ENCODE measurements at regions not wholly inside any gene's neighbourhood (a gene's known extent, or its start where the extent isn't known, plus 50 kb on each side); places are given as distances from the start of the nearest gene placed in this dataset.

DNA sequence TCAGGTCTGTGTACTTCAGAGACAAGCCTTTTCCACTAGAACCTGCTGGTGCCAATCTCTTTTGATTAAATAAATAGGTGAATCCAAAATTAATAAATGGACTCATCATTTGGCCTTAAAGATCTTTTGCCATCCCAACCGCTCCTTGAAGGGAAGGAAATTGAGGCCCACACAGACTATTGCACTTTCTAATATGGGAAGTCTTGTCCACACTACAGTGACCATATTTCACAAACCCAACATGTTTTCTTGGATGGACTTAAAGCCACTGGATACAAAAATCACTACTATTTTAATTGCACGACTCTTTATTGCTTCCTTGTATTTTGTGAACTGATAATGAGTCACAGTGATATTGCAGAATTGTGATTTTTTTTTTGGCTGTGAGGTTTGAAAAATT lies 135.0 kb downstream of the DIRAS2 start:
- H2AFZ ChIP-seq (ENCODE audit: low read length), result no peak overlapping the region
- no peak overlapping the region for H3K4me2 ChIP-seq (ENCODE audit: low read length)
- H3K9me3 ChIP-seq (ENCODE audit: low read length), result no peaks in the 10 kb centered on the region
- TF ChIP-seq, protein P1, sequence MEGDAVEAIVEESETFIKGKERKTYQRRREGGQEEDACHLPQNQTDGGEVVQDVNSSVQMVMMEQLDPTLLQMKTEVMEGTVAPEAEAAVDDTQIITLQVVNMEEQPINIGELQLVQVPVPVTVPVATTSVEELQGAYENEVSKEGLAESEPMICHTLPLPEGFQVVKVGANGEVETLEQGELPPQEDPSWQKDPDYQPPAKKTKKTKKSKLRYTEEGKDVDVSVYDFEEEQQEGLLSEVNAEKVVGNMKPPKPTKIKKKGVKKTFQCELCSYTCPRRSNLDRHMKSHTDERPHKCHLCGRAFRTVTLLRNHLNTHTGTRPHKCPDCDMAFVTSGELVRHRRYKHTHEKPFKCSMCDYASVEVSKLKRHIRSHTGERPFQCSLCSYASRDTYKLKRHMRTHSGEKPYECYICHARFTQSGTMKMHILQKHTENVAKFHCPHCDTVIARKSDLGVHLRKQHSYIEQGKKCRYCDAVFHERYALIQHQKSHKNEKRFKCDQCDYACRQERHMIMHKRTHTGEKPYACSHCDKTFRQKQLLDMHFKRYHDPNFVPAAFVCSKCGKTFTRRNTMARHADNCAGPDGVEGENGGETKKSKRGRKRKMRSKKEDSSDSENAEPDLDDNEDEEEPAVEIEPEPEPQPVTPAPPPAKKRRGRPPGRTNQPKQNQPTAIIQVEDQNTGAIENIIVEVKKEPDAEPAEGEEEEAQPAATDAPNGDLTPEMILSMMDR (IDR thresholded peaks at IDR 0.05; ENCODE audit: low read length), result no peak
- no peak for TF ChIP-seq EZH2 (IDR thresholded peaks at IDR 0.05; ENCODE audit: borderline replicate concordance, low read length)
- no peaks in the 10 kb centered on the region for H3K4me1 ChIP-seq (ENCODE audit: insufficient read depth, low read length, severe bottlenecking)
- no peaks in the 10 kb centered on the region for H3K79me2 ChIP-seq (ENCODE audit: insufficient read depth, low read length)
- H3F3A ChIP-seq (ENCODE audit: insufficient read depth, low read length), result no peaks in the 10 kb centered on the region
- H3K9me2 ChIP-seq (ENCODE audit: low read depth, low read length), result no peaks in the 10 kb centered on the region
- no peak overlapping the region for H3K27ac ChIP-seq (ENCODE audit: low read depth, low read length, poor library complexity, severe bottlenecking)
- H3K4me3 ChIP-seq (ENCODE audit: low read depth, low read length, poor library complexity, severe bottlenecking), result no peak overlapping the region
- no peaks in the 10 kb centered on the region for H4K20me1 ChIP-seq (ENCODE audit: insufficient read depth, low read length)
- no peaks in the 10 kb centered on the region for H3K36me3 ChIP-seq (ENCODE audit: insufficient read depth, low read length)
- H3K9ac ChIP-seq (ENCODE audit: low read length), result no peak overlapping the region
- H3K27me3 ChIP-seq (ENCODE audit: insufficient read depth, low read length), result no peaks in the 10 kb centered on the region

DNA sequence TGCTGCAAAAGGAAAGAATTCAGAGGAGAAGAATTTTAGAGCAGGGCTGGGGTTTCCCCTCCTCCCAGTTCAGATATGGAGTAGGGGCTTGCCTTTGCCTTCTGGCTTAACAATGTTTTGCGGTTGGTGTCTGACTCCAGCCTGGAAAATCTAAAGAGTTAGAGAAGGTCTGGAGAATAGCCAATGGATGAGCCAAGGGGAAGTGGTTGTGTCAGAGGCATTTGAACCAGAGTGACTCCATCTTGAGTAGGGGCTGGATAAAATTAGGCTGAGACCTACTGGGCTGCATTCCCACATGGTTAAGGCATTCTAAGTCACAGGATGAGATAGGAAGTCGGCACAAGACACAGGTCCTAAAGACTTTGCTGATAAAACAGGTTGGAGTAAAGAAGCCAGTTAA lies 133.7 kb downstream of the DIRAS2 start:
- Histone ChIP-seq H3K79me2 (ENCODE audit: insufficient read depth, low read length) (no peaks in the 10 kb centered on the region), H3K27me3 (ENCODE audit: insufficient read depth, low read length) (no peaks in the 10 kb centered on the region), H4K20me1 (ENCODE audit: insufficient read depth, low read length) (no peaks in the 10 kb centered on the region), H3K4me3 (ENCODE audit: low read depth, low read length, poor library complexity, severe bottlenecking) (no peak overlapping the region), H3F3A (ENCODE audit: insufficient read depth, low read length) (no peaks in the 10 kb centered on the region), H3K4me1 (ENCODE audit: insufficient read depth, low read length, severe bottlenecking) (no peaks in the 10 kb centered on the region), H3K9ac (ENCODE audit: low read length) (no peak overlapping the region), H3K9me2 (ENCODE audit: low read depth, low read length) (no peaks in the 10 kb centered on the region), H3K4me2 (ENCODE audit: low read length) (no peak overlapping the region), H3K36me3 (ENCODE audit: insufficient read depth, low read length) (no peaks in the 10 kb centered on the region), H3K9me3 (ENCODE audit: low read length) (no peaks in the 10 kb centered on the region), H2AFZ (ENCODE audit: low read length) (no peak overlapping the region), H3K27ac (ENCODE audit: low read depth, low read length, poor library complexity, severe bottlenecking) (no peak overlapping the region)
- TF ChIP-seq, protein P1 (IDR thresholded peaks at IDR 0.05; ENCODE audit: low read length), result no peak
- TF ChIP-seq EZH2 (IDR thresholded peaks at IDR 0.05; ENCODE audit: borderline replicate concordance, low read length), result no peak

DNA sequence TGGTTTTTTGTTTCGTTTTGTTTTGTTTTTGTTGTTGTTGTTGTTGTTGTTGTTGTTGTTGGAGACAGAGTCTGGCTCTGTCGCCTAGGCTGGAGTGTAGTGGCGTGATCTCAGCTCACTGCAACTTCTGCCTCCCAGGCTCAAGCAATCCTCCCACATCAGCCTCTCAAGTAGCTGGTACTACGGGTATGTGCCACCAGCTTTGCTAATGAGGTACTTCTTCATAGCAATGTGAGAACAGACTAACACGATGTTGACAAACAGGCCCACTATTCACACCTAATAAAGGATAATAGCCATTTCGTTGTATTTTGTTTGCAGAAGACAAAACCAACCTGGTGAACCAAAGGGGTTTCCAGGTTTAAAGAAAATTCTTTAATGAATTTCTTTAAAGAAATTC lies 130.9 kb downstream of the DIRAS2 start:
- Histone ChIP-seq H3K79me2 (ENCODE audit: insufficient read depth, low read length) (no peaks in the 10 kb centered on the region), H3K36me3 (ENCODE audit: insufficient read depth, low read length) (no peaks in the 10 kb centered on the region), H3K9me3 (ENCODE audit: low read length) (no peaks in the 10 kb centered on the region), H3K9me2 (ENCODE audit: low read depth, low read length) (no peaks in the 10 kb centered on the region), H3K4me1 (ENCODE audit: insufficient read depth, low read length, severe bottlenecking) (no peaks in the 10 kb centered on the region), H3K9ac (ENCODE audit: low read length) (no peak overlapping the region), H2AFZ (ENCODE audit: low read length) (no peak overlapping the region), H3K4me2 (ENCODE audit: low read length) (no peak overlapping the region), H3K4me3 (ENCODE audit: low read depth, low read length, poor library complexity, severe bottlenecking) (no peak overlapping the region), H3K27ac (ENCODE audit: low read depth, low read length, poor library complexity, severe bottlenecking) (no peak overlapping the region), H4K20me1 (ENCODE audit: insufficient read depth, low read length) (no peaks in the 10 kb centered on the region), H3F3A (ENCODE audit: insufficient read depth, low read length) (no peaks in the 10 kb centered on the region), H3K27me3 (ENCODE audit: insufficient read depth, low read length) (0 out of 2 replicates have a peak, but pooled peaks cover 3% of the 10 kb centered on the region)
- TF ChIP-seq, protein P1 (IDR thresholded peaks at IDR 0.05; ENCODE audit: low read length), result no peak
- TF ChIP-seq EZH2 (IDR thresholded peaks at IDR 0.05; ENCODE audit: borderline replicate concordance, low read length), result no peak

Measured in OCI-LY1 (cell line).